ENCODE measurements at regions not wholly inside any gene's neighbourhood (a gene's known extent, or its start where the extent isn't known, plus 50 kb on each side); places are given as distances from the start of the nearest gene placed in this dataset.
"Not testable (repeated sequence)": the region's sequence is repeated elsewhere in the genome, so short reads cannot be mapped to it uniquely, and the experiment has no call there.

- no peak for DNase-seq
Measured at GRCh38 chr2:47728551-47728950, 54.4 kb upstream of the MSH6 start.

GRCh38 chr2:47727956-47728355, 55.0 kb upstream of the MSH6 start:
- DNase-seq, result no peak

GRCh38 chr2:47726978-47727377, 56.0 kb upstream of the MSH6 start:
- DNase-seq, result not testable (repeated sequence)

GRCh38 chr2:47725808-47726207, 57.1 kb upstream of the MSH6 start:
- DNase-seq, result no peak

- no peak for DNase-seq
Measured at GRCh38 chr2:47724221-47724981, 58.5 kb upstream of the MSH6 start.

- DNase-seq, result no peak
Measured at GRCh38 chr2:47721296-47721695, 61.6 kb upstream of the MSH6 start.

GRCh38 chr2:47720559-47720958, 62.4 kb upstream of the MSH6 start:
- DNase-seq, result no peak

- no peak for DNase-seq
Measured at GRCh38 chr2:47720036-47720435, 62.9 kb upstream of the MSH6 start.

GRCh38 chr2:47719099-47719498, 63.8 kb upstream of the MSH6 start:
- no peak for DNase-seq

GRCh38 chr2:47716307-47716706, 66.6 kb upstream of the MSH6 start:
- DNase-seq, result not testable (repeated sequence)

- DNase-seq, result no peak
Measured at GRCh38 chr2:47715552-47715951, 67.4 kb upstream of the MSH6 start.

- DNase-seq, result no peak
Measured at GRCh38 chr2:47708801-47709499, 74.0 kb upstream of the MSH6 start.

GRCh38 chr2:47704287-47704686, 78.7 kb upstream of the MSH6 start:
- no peak for DNase-seq

GRCh38 chr2:47699533-47700215, 83.3 kb upstream of the MSH6 start:
- DNase-seq, result no peak

- not testable (repeated sequence) for DNase-seq
Measured at GRCh38 chr2:47698436-47698972, 84.4 kb upstream of the MSH6 start.

GRCh38 chr2:47697681-47698435, 85.1 kb upstream of the MSH6 start:
- DNase-seq, result not testable (repeated sequence)

GRCh38 chr2:47697000-47697601, 85.8 kb upstream of the MSH6 start:
- DNase-seq, result no peak

- no peak for DNase-seq
Measured at GRCh38 chr2:47696478-47696831, 86.5 kb upstream of the MSH6 start.

- no peak for DNase-seq
Measured at GRCh38 chr2:47695800-47696477, 87.0 kb upstream of the MSH6 start.

- DNase-seq, result not testable (repeated sequence)
Measured at GRCh38 chr2:47694451-47694850, 88.5 kb upstream of the MSH6 start.

- DNase-seq, result not testable (repeated sequence)
Measured at GRCh38 chr2:47690706-47691325, 92.1 kb upstream of the MSH6 start.
